ENCODE measurements at regions not wholly inside any gene's neighbourhood (a gene's known extent, or its start where the extent isn't known, plus 50 kb on each side); places are given as distances from the start of the nearest gene placed in this dataset.

DNA sequence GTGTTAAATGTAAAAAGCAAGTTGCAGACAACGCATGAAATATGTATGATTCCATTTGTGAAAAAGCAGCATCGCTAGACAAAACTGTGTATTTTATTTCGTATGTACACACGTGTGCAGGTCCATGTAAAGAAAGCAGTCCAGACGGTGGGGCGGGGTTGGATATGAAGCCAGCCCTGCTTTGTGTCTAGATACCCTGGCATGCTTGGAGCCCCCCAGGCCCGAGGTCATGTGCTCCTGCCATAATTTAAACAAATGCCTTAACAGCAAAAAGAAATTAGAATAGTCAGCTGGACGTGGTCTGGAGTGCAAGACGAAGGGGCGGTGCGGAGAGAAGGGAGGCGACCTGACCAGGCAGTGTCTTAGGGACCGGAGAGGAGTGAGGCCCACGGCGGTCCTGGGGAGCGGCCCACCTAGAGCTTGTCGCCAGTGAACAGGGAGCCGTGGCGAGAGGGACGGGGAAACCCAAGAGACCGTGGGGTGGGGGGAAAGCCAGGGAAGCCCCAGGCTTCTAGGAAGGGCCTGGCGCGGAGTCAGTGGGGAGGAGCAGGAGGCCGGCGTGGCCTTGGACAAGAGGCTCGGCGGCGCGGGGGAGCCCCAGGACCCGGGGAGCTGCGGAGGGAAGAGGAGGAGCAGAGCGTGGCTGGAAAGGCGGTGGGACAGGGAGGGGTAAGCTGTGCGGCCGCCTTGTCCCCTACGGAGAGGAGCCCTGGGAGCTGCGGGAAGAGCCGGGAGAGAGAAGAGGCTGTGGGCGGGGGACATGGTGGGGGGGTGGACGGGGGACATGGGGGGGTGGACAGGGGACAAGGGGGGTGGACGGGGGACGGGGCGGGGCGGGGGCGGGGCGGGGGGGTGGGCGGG lies 118.5 kb upstream of the C14orf180 start:
- TF ChIP-seq POLR2A (IDR thresholded peaks at IDR 0.05) = no peak
- TF ChIP-seq, protein P1, sequence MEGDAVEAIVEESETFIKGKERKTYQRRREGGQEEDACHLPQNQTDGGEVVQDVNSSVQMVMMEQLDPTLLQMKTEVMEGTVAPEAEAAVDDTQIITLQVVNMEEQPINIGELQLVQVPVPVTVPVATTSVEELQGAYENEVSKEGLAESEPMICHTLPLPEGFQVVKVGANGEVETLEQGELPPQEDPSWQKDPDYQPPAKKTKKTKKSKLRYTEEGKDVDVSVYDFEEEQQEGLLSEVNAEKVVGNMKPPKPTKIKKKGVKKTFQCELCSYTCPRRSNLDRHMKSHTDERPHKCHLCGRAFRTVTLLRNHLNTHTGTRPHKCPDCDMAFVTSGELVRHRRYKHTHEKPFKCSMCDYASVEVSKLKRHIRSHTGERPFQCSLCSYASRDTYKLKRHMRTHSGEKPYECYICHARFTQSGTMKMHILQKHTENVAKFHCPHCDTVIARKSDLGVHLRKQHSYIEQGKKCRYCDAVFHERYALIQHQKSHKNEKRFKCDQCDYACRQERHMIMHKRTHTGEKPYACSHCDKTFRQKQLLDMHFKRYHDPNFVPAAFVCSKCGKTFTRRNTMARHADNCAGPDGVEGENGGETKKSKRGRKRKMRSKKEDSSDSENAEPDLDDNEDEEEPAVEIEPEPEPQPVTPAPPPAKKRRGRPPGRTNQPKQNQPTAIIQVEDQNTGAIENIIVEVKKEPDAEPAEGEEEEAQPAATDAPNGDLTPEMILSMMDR (IDR thresholded peaks at IDR 0.05) = no peak

All from adrenal gland (tissue), 5 donors.